ENCODE measurements at regions not wholly inside any gene's neighbourhood (a gene's known extent, or its start where the extent isn't known, plus 50 kb on each side); places are given as distances from the start of the nearest gene placed in this dataset.

GRCh38 chr1:106061586-106062495 is 994.6 kb upstream of the PRMT6 start:
- Mint-ChIP-seq H3K9me3 (peaks cover 0 to 4% of the 10 kb centered on the region in 2 experiments; a peak in 2 of 5 replicates), H3K27me3 (ENCODE audit: low read depth) (no peaks in the 10 kb centered on the region; the same call in 1 of the 2 replicates), H3K4me1 (peaks cover 0 to 4% of the 10 kb centered on the region in 2 experiments; a peak in 1 of 4 replicates), H3K36me3 (ENCODE audit: insufficient read depth in 1 of 3, low read depth in 3 of 3) (peaks cover 0 to 4% (median 0%) of the 10 kb centered on the region in 3 experiments; a peak in 1 of 7 replicates), H3K4me3 (no peak overlapping the region), H3K27ac (peak overlapping the region in 1 of 3 experiments; percentile 26; a peak in 1 of 7 replicates)
- no peak overlapping the region for H2BK15ac ChIP-seq (ENCODE audit: low read depth, low read length)
- H2AFZ ChIP-seq (ENCODE audit: low read length): no peak overlapping the region
- no peak overlapping the region for H3K9ac ChIP-seq (ENCODE audit: extremely low read depth, insufficient read length, low read length)
- H3T11ph ChIP-seq (ENCODE audit: low read length): no peak overlapping the region
- no peak overlapping the region for H4K5ac ChIP-seq (ENCODE audit: insufficient read length, low read depth, low read length)
- no peak overlapping the region for H3K23ac ChIP-seq (ENCODE audit: insufficient read length, low read depth, low read length)
- no peak overlapping the region for H3K14ac ChIP-seq (ENCODE audit: insufficient read depth, low read length)
- H3K79me1 ChIP-seq (ENCODE audit: insufficient read depth, low read depth, low read length, poor library complexity, severe bottlenecking): no peaks in the 10 kb centered on the region
- no peaks in the 10 kb centered on the region for H3K23me2 ChIP-seq (ENCODE audit: insufficient read length, low read depth, low read length, poor library complexity, severe bottlenecking)
- no peak overlapping the region for H4K91ac ChIP-seq (ENCODE audit: insufficient read length, low read depth, low read length)
- DNase-seq: no peak
- H3K27me3 ChIP-seq (ENCODE audit: insufficient read depth, low read length): no peaks in the 10 kb centered on the region
- H3K56ac ChIP-seq (ENCODE audit: insufficient read length, low read depth, low read length): no peak overlapping the region
- no peak overlapping the region for H2BK20ac ChIP-seq (ENCODE audit: low read depth, low read length, poor library complexity, severe bottlenecking)
- no peak overlapping the region for H2BK12ac ChIP-seq (ENCODE audit: insufficient read length, low read depth, low read length)
- no peak overlapping the region for H2BK5ac ChIP-seq (ENCODE audit: insufficient read length, low read length)
- no CpG with 5 or more reads among the region's 3 CpGs for WGBS (ENCODE audit: extremely low coverage, insufficient read length, low lambda C conversion rate)
- H3K18ac ChIP-seq (ENCODE audit: insufficient read length, low read depth, low read length): no peak overlapping the region
- TF ChIP-seq CTCF (conservative IDR thresholded peaks at IDR 0.05): no peak
- no peaks in the 10 kb centered on the region for H4K20me1 ChIP-seq (ENCODE audit: control insufficient read depth, insufficient read depth, insufficient read length)
- no peaks in the 10 kb centered on the region for H3K4me1 ChIP-seq (ENCODE audit: insufficient read depth, low read length)
- no peak overlapping the region for H2BK120ac ChIP-seq (ENCODE audit: low read depth, low read length, poor library complexity, severe bottlenecking)
- no peak overlapping the region for H3K4me2 ChIP-seq (ENCODE audit: insufficient read depth, insufficient read length, low read length)
- H3K9me3 ChIP-seq (ENCODE audit: control insufficient read depth, low read depth, low read length): no peaks in the 10 kb centered on the region
- H4K8ac ChIP-seq (replicated peaks; ENCODE audit: insufficient read length, low read depth, low read length): no peak overlapping the region
- no peak overlapping the region for H2AK5ac ChIP-seq (ENCODE audit: insufficient read length, low read length)
- H3K79me2 ChIP-seq (ENCODE audit: insufficient read depth, low read length): no peaks in the 10 kb centered on the region
- H3K4ac ChIP-seq (ENCODE audit: low read depth, low read length): no peak overlapping the region
- H3K27ac ChIP-seq (ENCODE audit: insufficient read length, low read depth, low read length): no peak overlapping the region

Data from H9 (cell line).